PC-9 (cell line): ENCODE measurements at regions not wholly inside any gene's neighbourhood (a gene's known extent, or its start where the extent isn't known, plus 50 kb on each side); places are given as distances from the start of the nearest gene placed in this dataset.

Experiments
- BruUV-seq: library from RNA; stranded (reverse); fragments of 400-500 nt; replicated peaks from 2 replicates; lab custom pipeline; 2021; lab: Mats Ljungman, UMichigan
- CTCF ChIA-PET: fragments of 300-600 bp; sonication (Branson Sonifier 250); formaldehyde crosslinking; loops from one replicate; lab custom pipeline; 2022; ENCODE audit warnings: antibody characterized with exemption; lab: Charles Lee
- POLR2A ChIA-PET: fragments of 300-600 bp; sonication (Branson Sonifier 250); formaldehyde crosslinking; loops from one replicate; lab custom pipeline; 2022; ENCODE audit warnings: antibody characterized with exemption; ENCODE audit not compliant: unreplicated experiment; lab: Charles Lee
- DNase-seq, 2 experiments: peaks; one replicate each; pipeline versions ENCODE4 v3.0.0 to v3.0.0-alpha.2; 2015 to 2022; ENCODE audit warnings: mixed read lengths in 1 of 2
- H2AFZ ChIP-seq: fragments of 200-600 bp; sonication (generic); 2 replicates; pipeline ENCODE4 v1.8.1; 2017; ENCODE audit warnings: antibody characterized with exemption
- H3F3A ChIP-seq: fragments of 200-600 bp; sonication (generic); 2 replicates; pipeline ENCODE4 v1.8.1; 2017; ENCODE audit warnings: antibody characterized with exemption, mild to moderate bottlenecking, low read depth; ENCODE audit not compliant: insufficient read depth
- H3K27ac ChIP-seq: fragments of 200-600 bp; sonication (generic); 2 replicates; pipeline ENCODE4 v1.6.1; 2016; ENCODE audit warnings: mixed run types
- H3K27me3 ChIP-seq: fragments of 200-600 bp; sonication (generic); 2 replicates; pipeline ENCODE4 v1.6.1; 2016; ENCODE audit warnings: low read depth, mixed run types; ENCODE audit not compliant: insufficient read depth
- H3K36me3 ChIP-seq: fragments of 200-600 bp; sonication (generic); 2 replicates; pipeline ENCODE4 v1.6.1; 2016; ENCODE audit warnings: low read depth, mixed run types
- H3K4me1 ChIP-seq: fragments of 200-600 bp; sonication (generic); replicated peaks from 2 replicates; pipeline ENCODE4 v1.6.1; 2016; ENCODE audit warnings: mixed run types; ENCODE audit not compliant: insufficient read depth
- H3K4me2 ChIP-seq: fragments of 200-600 bp; sonication (generic); 2 replicates; pipeline ENCODE4 v1.6.1; 2017; ENCODE audit warnings: mixed run types
- H3K4me3 ChIP-seq: fragments of 200-600 bp; sonication (generic); 2 replicates; pipeline ENCODE4 v1.6.1; 2016; ENCODE audit warnings: mixed run types
- H3K79me2 ChIP-seq: fragments of 200-600 bp; sonication (generic); 2 replicates; pipeline ENCODE4 v1.6.1; 2017; ENCODE audit warnings: low read depth, mixed run types
- H3K9me2 ChIP-seq: fragments of 200-600 bp; sonication (generic); 2 replicates; pipeline ENCODE4 v1.8.1; 2017; ENCODE audit warnings: mild to moderate bottlenecking; ENCODE audit not compliant: insufficient read depth
- H3K9me3 ChIP-seq: fragments of 200-600 bp; sonication (generic); 2 replicates; pipeline ENCODE4 v1.8.1; 2016; ENCODE audit warnings: low read depth; ENCODE audit not compliant: insufficient read depth
- H4K20me1 ChIP-seq: fragments of 200-600 bp; sonication (generic); 2 replicates; pipeline ENCODE4 v1.8.1; 2017; ENCODE audit not compliant: insufficient read depth
- CTCF ChIP-seq: fragments of 200-600 bp; sonication (generic); conservative IDR thresholded peaks from 2 replicates; pipeline ENCODE4 v1.6.1; 2017; ENCODE audit warnings: mixed run types, antibody characterized with exemption, mild to moderate bottlenecking, moderate library complexity
- EZH2 ChIP-seq: fragments of 200-600 bp; sonication (generic); IDR thresholded peaks from 2 replicates; pipeline ENCODE4 v1.8.0; 2017; ENCODE audit warnings: antibody characterized with exemption, low read depth
- intact Hi-C: fragments of 100-400 bp; cut with micrococcal nuclease; formaldehyde crosslinking; loops from one replicate; pipeline ENCODE4 v1.10.0; 2022; ENCODE audit not compliant: unreplicated experiment

GRCh38 chr12:87925021-87925420 is 104.2 kb downstream of the C12orf50 start:
- Histone ChIP-seq H4K20me1 (no peaks in the 10 kb centered on the region), H3K9me3 (no peaks in the 10 kb centered on the region), H3K79me2 (no peaks in the 10 kb centered on the region), H2AFZ (no peak overlapping the region), H3K4me2 (no peak overlapping the region), H3F3A (no peaks in the 10 kb centered on the region), H3K9me2 (no peaks in the 10 kb centered on the region; the same call in 1 of the 2 replicates), H3K27ac (no peak overlapping the region), H3K4me1 (no peaks in the 10 kb centered on the region), H3K36me3 (no peaks in the 10 kb centered on the region), H3K4me3 (no peak overlapping the region), H3K27me3 (no peaks in the 10 kb centered on the region)
- intact Hi-C loops: no loop called here
- POLR2A ChIA-PET: no interaction called here
- BruUV-seq: no TSS peak
- CTCF ChIA-PET: no interaction called here
- no peak for DNase-seq
- no peak for TF ChIP-seq CTCF
- no peak for TF ChIP-seq EZH2

- CTCF ChIA-PET: no interaction called here
- Histone ChIP-seq H3K36me3 (no peaks in the 10 kb centered on the region), H3K4me3 (no peak overlapping the region), H3K79me2 (no peaks in the 10 kb centered on the region), H4K20me1 (no peaks in the 10 kb centered on the region), H3K9me2 (no peaks in the 10 kb centered on the region; the same call in 1 of the 2 replicates), H3F3A (no peaks in the 10 kb centered on the region), H3K27me3 (no peaks in the 10 kb centered on the region), H2AFZ (no peak overlapping the region), H3K4me1 (no peaks in the 10 kb centered on the region), H3K9me3 (no peaks in the 10 kb centered on the region), H3K27ac (no peak overlapping the region), H3K4me2 (no peak overlapping the region)
- intact Hi-C loops: no loop called here
- TF ChIP-seq CTCF (no peak), EZH2 (no peak)
- POLR2A ChIA-PET: no interaction called here
- no peak for DNase-seq
- no TSS peak for BruUV-seq
Measured at GRCh38 chr12:87924149-87924548, 105.1 kb downstream of the C12orf50 start.

- intact Hi-C loops: no loop called here
- Histone ChIP-seq H3K27ac (no peak overlapping the region), H3K4me2 (no peak overlapping the region), H3K79me2 (no peaks in the 10 kb centered on the region), H3K27me3 (no peaks in the 10 kb centered on the region), H3K4me1 (no peaks in the 10 kb centered on the region), H3K9me2 (no peaks in the 10 kb centered on the region; the same call in 1 of the 2 replicates), H3F3A (no peaks in the 10 kb centered on the region), H4K20me1 (no peaks in the 10 kb centered on the region), H3K36me3 (no peaks in the 10 kb centered on the region), H2AFZ (0 out of 2 replicates have a peak overlapping the region, but pooled peaks have one; percentile 16), H3K9me3 (no peaks in the 10 kb centered on the region), H3K4me3 (no peak overlapping the region)
- CTCF ChIA-PET: no interaction called here
- POLR2A ChIA-PET: no interaction called here
- DNase-seq: no peak
- TF ChIP-seq EZH2 (no peak), CTCF (no peak)
- no TSS peak for BruUV-seq
Measured at GRCh38 chr12:87923361-87923760, 105.8 kb downstream of the C12orf50 start.
